Stimulated activated CD4-positive, alpha-beta T cell treated with anti-CD3 and anti-CD28 coated beads, Interleukin-1b, Interleukin-23, amount 100 ng/mL, for 1 hour (primary cell): ENCODE measurements at regions not wholly inside any gene's neighbourhood (a gene's known extent, or its start where the extent isn't known, plus 50 kb on each side); places are given as distances from the start of the nearest gene placed in this dataset.
"Not testable (repeated sequence)": the region's sequence is repeated elsewhere in the genome, so short reads cannot be mapped to it uniquely, and the experiment has no call there.

Source experiments
- DNase-seq, 2 donors: peaks; one replicate each; pipeline ENCODE4 v3.0.0-alpha.2; 2020; ENCODE audit warnings: low read depth in 2 of 2

DNA sequence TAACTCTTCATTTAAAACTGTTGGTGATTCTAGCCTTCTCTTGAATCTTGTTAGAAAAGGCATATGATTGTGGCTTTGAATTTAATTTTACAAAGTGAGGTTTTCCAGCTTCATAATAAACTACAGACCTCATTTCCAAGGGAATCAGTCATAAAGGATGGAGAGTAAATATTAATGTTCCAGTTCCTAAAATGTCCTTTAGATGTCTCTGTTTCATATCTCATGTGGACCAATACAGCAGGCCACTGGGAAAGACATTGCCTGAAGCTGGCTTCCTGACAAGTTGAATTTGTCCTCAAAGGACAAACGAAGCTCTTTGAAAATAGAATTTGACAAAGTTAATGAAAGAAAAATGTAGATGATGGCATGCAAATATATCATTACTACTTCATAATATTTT is 125.4 kb downstream of the ZNF330 start:
- no peak for DNase-seq

- no peak for DNase-seq
Measured at GRCh38 chr4:141347684-141348083, 127.0 kb downstream of the ZNF330 start.

DNA sequence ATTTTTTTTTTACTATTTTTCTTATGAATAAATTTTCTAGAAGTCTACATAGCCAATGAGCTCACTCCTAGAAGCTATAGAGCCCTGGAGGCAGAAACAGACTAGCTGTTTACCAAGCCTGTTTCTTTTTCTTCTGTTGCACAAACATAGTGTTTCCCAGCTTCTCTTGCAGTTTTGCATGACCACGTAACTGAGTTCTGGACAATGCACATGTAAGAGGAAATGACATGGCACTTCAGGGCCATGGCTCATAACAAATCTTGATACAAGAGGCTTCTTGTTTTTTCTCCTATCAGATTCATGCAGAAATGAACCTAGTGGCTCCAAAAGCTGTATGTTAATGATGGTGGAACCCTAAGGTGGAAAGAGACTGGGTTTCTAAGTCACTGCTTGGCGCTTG is 127.4 kb downstream of the ZNF330 start:
- no peak for DNase-seq

- DNase-seq, result no peak
Measured at GRCh38 chr4:141348573-141348972, 127.9 kb downstream of the ZNF330 start.

DNA sequence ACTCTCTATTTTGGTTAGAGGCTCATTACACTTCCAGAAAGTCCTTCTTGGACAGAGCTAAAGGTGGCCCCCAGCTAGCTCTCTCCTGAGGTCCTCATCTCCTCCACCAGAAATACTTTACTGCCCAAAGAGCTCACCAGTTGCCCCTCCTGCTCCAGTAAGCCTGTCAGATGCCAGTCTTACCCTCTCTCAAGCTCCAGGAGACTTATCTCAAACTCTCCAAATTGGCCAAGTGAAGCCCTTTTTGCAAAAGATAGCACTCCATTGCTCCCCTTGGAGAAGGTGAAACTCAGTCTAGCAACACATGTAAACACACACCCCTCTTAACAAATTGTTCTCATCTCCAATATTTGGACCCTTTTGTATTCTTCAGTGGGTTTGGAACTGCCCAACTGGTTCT is 128.5 kb downstream of the ZNF330 start:
- no peak for DNase-seq

DNA sequence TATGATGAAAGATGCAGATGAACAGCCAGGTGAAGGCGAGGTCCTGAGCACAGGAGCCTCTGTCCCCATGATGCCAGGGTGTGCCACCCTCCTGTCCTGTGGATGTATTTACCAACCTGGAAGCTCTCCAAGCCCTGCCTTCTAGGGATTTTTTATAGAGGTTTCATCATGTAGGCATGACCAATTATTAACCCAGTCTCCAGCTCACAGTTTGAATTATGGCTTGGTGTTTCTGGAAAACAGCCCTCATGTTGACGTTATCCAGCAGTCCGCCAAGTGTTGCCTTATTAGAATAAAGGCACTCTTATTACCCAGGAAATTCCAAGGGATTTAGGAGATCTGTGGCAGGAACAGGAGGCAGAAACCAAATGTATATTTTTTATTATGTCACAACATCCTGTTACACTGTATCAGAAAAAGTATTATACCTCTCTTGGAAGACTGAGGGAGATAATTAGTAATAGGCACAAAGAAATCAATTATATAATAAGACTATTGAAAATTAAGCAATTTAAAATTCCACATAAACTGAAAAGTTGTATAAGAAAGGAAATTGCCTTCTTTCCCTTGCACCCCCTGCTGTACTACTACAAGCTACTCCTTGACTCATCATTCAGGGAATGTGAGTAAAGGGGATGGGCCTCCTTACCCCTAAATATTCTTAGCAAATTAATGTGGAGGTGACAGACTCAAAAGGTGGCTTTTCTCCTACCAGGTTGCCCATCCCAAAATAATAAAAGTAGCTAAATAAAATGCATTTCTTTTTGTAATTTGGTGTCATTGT is 129.6 kb downstream of the ZNF330 start:
- DNase-seq, result no peak

DNA sequence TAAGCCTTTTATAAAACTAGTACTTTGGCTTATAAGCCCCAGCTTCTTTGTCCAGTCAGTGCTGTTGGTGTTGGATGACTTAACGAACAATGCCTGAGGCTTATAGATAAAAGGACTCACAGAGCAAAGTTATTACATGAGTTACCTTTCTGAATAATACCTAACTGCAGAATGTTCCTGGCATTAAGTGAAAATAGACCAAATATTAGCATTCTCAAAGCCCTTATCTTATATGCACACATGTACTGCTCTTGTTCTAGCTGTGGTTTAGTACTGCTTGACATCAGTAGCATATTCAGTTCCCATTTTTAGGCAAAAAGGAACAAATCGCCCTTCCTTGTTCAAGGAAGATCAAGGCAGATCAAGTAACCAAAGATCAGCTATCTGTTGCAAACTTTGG is 131.6 kb downstream of the ZNF330 start:
- DNase-seq, result no peak

GRCh38 chr4:141352909-141353525 is 132.3 kb downstream of the ZNF330 start:
- DNase-seq, result no peak

GRCh38 chr4:141356321-141356962 is 135.7 kb downstream of the ZNF330 start:
- DNase-seq, result no peak

DNA sequence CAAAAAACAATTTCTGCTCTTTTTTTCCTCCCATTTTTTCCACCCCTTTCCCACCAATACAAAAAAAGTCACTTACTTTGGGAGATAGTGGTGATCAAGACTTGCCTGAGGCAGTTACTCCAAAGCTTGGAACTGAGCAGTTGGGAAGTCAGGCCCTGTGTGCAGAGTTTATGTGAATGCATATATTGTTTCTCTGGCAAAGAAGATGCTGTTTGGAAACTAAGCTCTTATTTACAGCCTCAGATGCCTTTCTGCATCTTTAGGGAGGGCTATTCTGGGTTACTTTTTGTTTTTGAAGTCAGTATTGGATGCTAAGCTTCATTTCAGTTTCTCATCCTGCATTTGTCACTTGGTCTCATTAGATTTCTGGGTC is 136.3 kb downstream of the ZNF330 start:
- DNase-seq, result no peak

- not testable (repeated sequence) for DNase-seq
Measured at GRCh38 chr4:141368241-141368640, 147.5 kb downstream of the ZNF330 start.

DNA sequence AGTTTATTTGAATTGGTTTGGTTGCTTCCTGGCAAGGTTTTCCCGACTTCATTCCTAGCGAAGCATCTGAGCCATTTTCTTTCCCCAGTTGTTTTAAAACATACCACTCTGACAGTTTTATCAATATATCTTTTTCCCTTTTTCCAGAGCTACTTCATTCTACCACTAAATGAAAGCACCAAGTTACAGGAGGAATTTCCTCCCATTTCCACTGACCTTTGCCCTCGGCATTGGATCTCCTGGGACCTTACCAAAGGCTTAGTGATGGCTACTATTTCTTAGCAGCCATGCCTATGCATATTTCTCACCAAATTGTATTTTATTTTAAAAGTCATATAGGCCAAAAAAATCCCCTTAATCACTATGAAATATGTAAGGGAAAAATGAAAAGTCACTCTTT is 150.5 kb downstream of the ZNF330 start:
- DNase-seq, result no peak

DNA sequence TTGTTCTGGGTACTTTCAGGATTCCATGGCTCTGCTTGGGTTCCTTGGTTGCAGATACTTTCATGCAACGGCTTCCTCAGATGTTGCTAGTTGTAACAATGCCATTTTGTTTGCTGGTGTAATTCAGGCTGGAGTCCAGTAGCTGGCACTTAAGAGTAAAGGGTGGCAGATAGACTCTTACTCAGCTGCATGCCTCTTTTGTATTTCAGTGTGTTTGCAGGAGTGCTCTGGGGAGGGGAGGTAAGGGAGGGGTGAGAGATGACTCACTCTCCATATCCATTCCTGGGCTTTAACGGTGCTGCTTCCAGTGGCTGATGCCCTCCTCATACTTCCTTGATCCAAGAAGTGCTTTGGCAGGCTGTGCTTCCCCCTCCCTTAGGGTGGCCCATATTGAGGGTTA is 155.2 kb downstream of the ZNF330 start:
- DNase-seq, result no peak

DNA sequence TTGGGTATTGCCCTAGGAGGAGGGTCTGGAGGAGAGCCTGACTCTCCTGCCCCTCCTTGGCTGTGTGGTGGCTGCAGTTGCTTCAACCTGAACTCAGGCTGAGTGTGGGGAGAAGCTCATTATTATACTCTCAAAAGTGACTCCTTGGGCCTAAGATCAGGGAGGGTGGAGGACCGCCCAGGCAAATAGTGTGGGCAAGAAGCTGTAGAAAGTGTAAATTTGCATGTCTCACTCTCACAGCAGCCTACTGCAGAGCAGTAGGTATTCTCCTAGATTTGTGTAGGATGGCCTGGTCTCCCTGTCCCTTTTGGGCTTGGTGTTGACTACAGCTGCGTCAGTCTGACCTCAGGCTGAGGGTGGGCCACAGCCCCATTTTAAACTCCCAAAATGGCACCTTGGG is 156.1 kb downstream of the ZNF330 start:
- DNase-seq, result no peak

- no peak for DNase-seq
Measured at GRCh38 chr4:141387299-141387698, 166.6 kb downstream of the ZNF330 start.

GRCh38 chr4:141388481-141388880 is 167.8 kb downstream of the ZNF330 start:
- no peak for DNase-seq

GRCh38 chr4:141389649-141390048 is 169.0 kb downstream of the ZNF330 start:
- no peak for DNase-seq

DNA sequence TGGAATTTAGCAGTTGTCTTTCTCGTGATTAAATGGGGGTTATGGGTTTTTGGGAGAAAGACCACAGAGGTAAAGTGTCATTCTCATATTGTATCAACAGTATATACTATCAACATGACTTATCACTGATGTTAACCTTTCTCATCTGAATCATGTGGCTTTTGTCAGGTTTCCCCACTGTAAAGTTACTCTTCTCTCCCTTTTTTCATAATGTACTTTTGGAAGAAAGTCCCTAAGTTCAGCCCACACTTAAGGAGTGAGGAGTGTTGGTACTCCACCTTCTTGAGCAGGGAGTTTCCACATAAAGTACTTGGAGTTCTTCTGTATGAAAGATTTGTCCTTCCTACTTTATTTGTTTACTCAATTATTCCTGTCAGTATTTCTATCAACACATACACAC is 169.9 kb downstream of the ZNF330 start:
- DNase-seq, result no peak

- no peak for DNase-seq
Measured at GRCh38 chr4:141391293-141391692, 170.6 kb downstream of the ZNF330 start.

DNA sequence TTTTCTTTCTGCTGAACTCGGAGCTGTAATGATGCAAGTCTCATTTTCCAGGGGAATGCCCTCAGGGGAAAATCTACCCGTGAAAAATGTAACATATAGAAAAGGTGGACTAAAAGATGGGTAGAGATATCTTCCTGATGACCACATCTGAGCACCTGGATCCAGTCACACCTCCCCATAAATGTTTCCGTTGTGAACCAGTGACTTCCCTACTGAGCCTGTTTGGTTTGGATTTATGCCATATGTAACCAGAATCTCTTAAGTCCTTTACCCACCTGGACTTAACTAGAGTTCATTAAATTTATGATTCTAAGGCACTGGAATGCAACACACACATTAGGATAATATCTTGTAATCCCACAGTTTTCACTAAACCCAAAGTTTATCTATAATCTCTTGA is 171.1 kb downstream of the ZNF330 start:
- DNase-seq, result no peak

GRCh38 chr4:141395246-141395830 is 174.6 kb downstream of the ZNF330 start:
- DNase-seq, result no peak

- no peak for DNase-seq
Measured at GRCh38 chr4:141395919-141396318, 175.2 kb downstream of the ZNF330 start.

DNA sequence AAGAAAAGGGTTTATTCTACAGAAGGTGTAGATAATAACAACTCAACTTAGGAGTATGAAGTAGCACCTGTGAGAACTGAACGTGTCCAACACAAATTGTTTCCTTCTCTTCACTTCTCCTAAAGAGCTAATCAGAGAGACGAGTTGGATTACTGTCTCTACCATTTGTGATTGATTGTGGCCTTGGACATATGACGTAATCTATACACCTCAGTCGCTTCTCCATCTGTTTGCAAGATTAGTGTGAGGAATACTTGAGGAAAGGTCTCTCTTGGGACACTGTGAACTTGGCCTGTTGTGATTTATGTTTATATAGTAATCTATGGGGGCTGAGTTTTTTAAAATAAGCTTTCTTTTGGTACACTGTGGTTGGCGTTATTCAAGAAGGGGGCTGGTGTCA is 182.0 kb downstream of the ZNF330 start:
- no peak for DNase-seq
